Endothelial cell of umbilical vein (primary cell): ENCODE measurements at regions not wholly inside any gene's neighbourhood (a gene's known extent, or its start where the extent isn't known, plus 50 kb on each side); places are given as distances from the start of the nearest gene placed in this dataset.
"Not testable (repeated sequence)": the region's sequence is repeated elsewhere in the genome, so short reads cannot be mapped to it uniquely, and the experiment has no call there.

Experiments used
- BruUV-seq: library from RNA; stranded (reverse); fragments of 400-500 nt; replicated peaks from 2 replicates; lab custom pipeline; 2021; lab: Mats Ljungman, UMichigan
- CTCF ChIA-PET: fragments of 300-600, 350-600 bp; sonication (Branson Sonifier 250); formaldehyde crosslinking; loops from one replicate; lab custom pipeline; 2021; ENCODE audit warnings: antibody characterized with exemption, inconsistent platforms; lab: Charles Lee
- POLR2A ChIA-PET: fragments of 300-600, 350-600 bp; sonication (Branson Sonifier 250); formaldehyde crosslinking; loops from one replicate; lab custom pipeline; 2021; ENCODE audit warnings: antibody characterized with exemption, inconsistent platforms; lab: Charles Lee
- DNase-seq: peaks from one replicate; pipeline ENCODE4 v3.0.0-alpha.2; 2011; ENCODE audit warnings: low read depth, low spot score
- FAIRE-seq: peaks from 2 replicates; lab custom pipeline; 2011; peaks lifted over from hg19 to GRCh38; lab: Jason Lieb, UNC
- H2AFZ ChIP-seq: 2 replicates; pipeline ENCODE4 v1.6.0; 2012; ENCODE audit warnings: low read depth, low read length, control low read depth, inconsistent platforms
- H3K27ac ChIP-seq: 2 replicates; pipeline ENCODE4 v1.5.1; 2011; ENCODE audit warnings: low read depth, mild to moderate bottlenecking, control low read depth, low read length, moderate library complexity; ENCODE audit not compliant: insufficient read depth
- H3K27me3 ChIP-seq, 2 experiments: 2 replicates each; pipeline versions ENCODE4 v1.6.0 to v1.6.1; 2011; ENCODE audit warnings: low read length in 2 of 2, mixed read lengths in 1 of 2; ENCODE audit not compliant: control insufficient read depth in 2 of 2, insufficient read depth in 2 of 2
- H3K36me3 ChIP-seq, 2 experiments: 2 replicates in 1 of 2; 3 replicates in 1 of 2; pipeline ENCODE4 v1.5.1; 2011; ENCODE audit warnings: low read length in 2 of 2, mild to moderate bottlenecking in 1 of 2, moderate library complexity in 1 of 2; ENCODE audit not compliant: control insufficient read depth in 2 of 2, insufficient read depth in 2 of 2; ENCODE audit errors: extremely low read depth in 1 of 2
- H3K4me1 ChIP-seq: 3 replicates; pipeline ENCODE4 v1.5.1; 2011; ENCODE audit warnings: mild to moderate bottlenecking, low read length; ENCODE audit not compliant: control insufficient read depth, insufficient read depth; ENCODE audit errors: extremely low read depth
- H3K4me2 ChIP-seq: 2 replicates; pipeline ENCODE4 v1.6.1; 2011; ENCODE audit warnings: low read length, control low read depth, mixed read lengths; ENCODE audit not compliant: insufficient read depth
- H3K4me3 ChIP-seq, 3 experiments: fragments of 200-600 bp in 1 of 3; sonication (generic), shearing (Covaris generic) in 1 of 3; replicated peaks in 1 of 3; 2 replicates each; pipeline ENCODE4 v1.5.1; 2011 to 2016; ENCODE audit warnings: control low read depth in 3 of 3, low read length in 3 of 3, mild to moderate bottlenecking in 2 of 3, inconsistent platforms in 1 of 3, low read depth in 1 of 3, moderate library complexity in 1 of 3; ENCODE audit not compliant: insufficient read depth in 1 of 3
- H3K79me2 ChIP-seq: 2 replicates; pipeline ENCODE4 v1.6.0; 2012; ENCODE audit warnings: low read length, inconsistent platforms; ENCODE audit not compliant: control insufficient read depth, insufficient read depth
- H3K9ac ChIP-seq: replicated peaks from 2 replicates; pipeline ENCODE3; 2011; ENCODE audit warnings: low read length, control low read depth; ENCODE audit not compliant: insufficient read depth; ENCODE audit errors: extremely low read depth
- H3K9me1 ChIP-seq: replicated peaks from 3 replicates; pipeline ENCODE4 v1.6.0; 2011; ENCODE audit warnings: mild to moderate bottlenecking, low read length; ENCODE audit not compliant: control insufficient read depth, insufficient read depth; ENCODE audit errors: extremely low read depth
- H3K9me3 ChIP-seq: replicated peaks from 2 replicates; pipeline ENCODE4 v1.5.1; 2012; ENCODE audit warnings: low read length, inconsistent platforms; ENCODE audit not compliant: control insufficient read depth, insufficient read depth
- H4K20me1 ChIP-seq: replicated peaks from 2 replicates; pipeline ENCODE3; 2011; ENCODE audit warnings: mild to moderate bottlenecking, low read length; ENCODE audit not compliant: control insufficient read depth, insufficient read depth; ENCODE audit errors: extremely low read depth
- CTCF ChIP-seq, 2 donors: IDR thresholded peaks; 1 replicate in 1 of 2; 2 replicates in 1 of 2; pipeline ENCODE4 v1.5.1; 2011; ENCODE audit warnings: low read length in 2 of 2, mild to moderate bottlenecking in 2 of 2, moderate library complexity in 2 of 2, control low read depth in 1 of 2, inconsistent platforms in 1 of 2, low read depth in 1 of 2; ENCODE audit not compliant: insufficient read depth in 1 of 2; ENCODE audit errors: extremely low read depth in 1 of 2
- EZH2 ChIP-seq: IDR thresholded peaks from 2 replicates; pipeline ENCODE4 v1.6.1; 2012; ENCODE audit warnings: borderline replicate concordance, low read depth, mild to moderate bottlenecking, moderate library complexity, low read length, inconsistent platforms; ENCODE audit not compliant: severe bottlenecking
- FOS ChIP-seq: IDR thresholded peaks from 2 replicates; pipeline ENCODE4 v1.6.1; 2011; ENCODE audit warnings: mild to moderate bottlenecking, low read length, moderate library complexity, borderline replicate concordance; ENCODE audit not compliant: insufficient read depth
- GATA2 ChIP-seq: IDR thresholded peaks from 2 replicates; pipeline ENCODE4 v1.7.0; 2011; ENCODE audit warnings: low read depth, mild to moderate bottlenecking, moderate library complexity, mixed read lengths, low read length; ENCODE audit not compliant: insufficient read length, insufficient read depth
- JUN ChIP-seq: IDR thresholded peaks from 2 replicates; pipeline ENCODE4 v1.6.1; 2011; ENCODE audit warnings: borderline replicate concordance, low read depth; ENCODE audit not compliant: insufficient read length, insufficient read depth
- MYC ChIP-seq: IDR thresholded peaks from one replicate; pipeline ENCODE4 v1.6.1; 2011; ENCODE audit warnings: mild to moderate bottlenecking, low read depth, low read length
- POLR2A ChIP-seq: IDR thresholded peaks from 2 replicates; pipeline ENCODE4 v1.6.1; 2012; ENCODE audit warnings: low read depth, mild to moderate bottlenecking, control low read depth, low read length
- POLR2AphosphoS5 ChIP-seq: IDR thresholded peaks from 2 replicates; pipeline ENCODE4 v1.6.1; 2012; ENCODE audit warnings: low read depth, mild to moderate bottlenecking, control low read depth, low read length, moderate library complexity; ENCODE audit not compliant: insufficient read depth
- dilution Hi-C: fragments of 300-500 bp; cut with MboI; formaldehyde crosslinking; loops from one replicate; pipeline ENCODE4 v1.15.0; 2019; ENCODE audit warnings: low sequenced_read_pairs; ENCODE audit not compliant: extremely low pct_ligation_motif_present
- intact Hi-C: fragments of 100-400 bp; cut with micrococcal nuclease; formaldehyde crosslinking; loops from one replicate; pipeline ENCODE4 v1.10.0; 2022

DNA sequence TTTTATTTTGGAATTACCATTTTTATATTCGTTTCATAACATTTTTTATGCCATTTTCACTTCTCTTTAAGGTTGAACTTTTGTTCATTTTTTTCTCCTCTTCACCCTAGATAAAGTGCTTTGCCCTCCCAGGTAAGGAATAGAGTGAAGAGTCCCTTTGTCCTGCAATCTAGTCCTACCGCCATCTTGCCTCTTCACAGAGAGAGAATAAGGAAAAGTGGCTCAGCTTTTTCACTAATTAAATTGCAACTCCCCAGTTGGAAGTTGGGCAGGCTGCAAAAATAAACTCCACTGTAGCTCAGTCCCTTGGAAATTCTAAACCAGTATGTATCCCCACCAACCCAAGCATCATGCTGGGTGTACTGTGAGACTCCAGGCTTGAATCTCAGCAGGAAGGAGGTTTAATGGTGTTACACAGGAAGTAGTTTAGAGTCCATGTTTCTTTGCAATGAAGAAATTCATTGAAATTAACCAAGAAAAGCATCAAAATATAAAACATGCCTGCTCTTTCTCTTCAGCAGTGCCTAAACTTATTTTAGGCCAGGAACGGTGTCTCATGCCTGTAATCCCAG lies 60.3 kb upstream of the PCSK1 start:
- H2AFZ ChIP-seq, result no peak overlapping the region
- intact Hi-C loops, result no loop called here
- no peak for TF ChIP-seq MYC
- no peak for TF ChIP-seq GATA2
- no peak for TF ChIP-seq EZH2
- TF ChIP-seq JUN, result no peak
- no peak for TF ChIP-seq CTCF (IDR thresholded peaks at IDR 0.05; ENCODE audit: extremely low read depth in 1 of 2, insufficient read depth in 1 of 2, low read depth in 1 of 2, low read length in 2 of 2)
- no peak for TF ChIP-seq POLR2AphosphoS5
- TF ChIP-seq FOS, result no peak
- TF ChIP-seq POLR2A, result no peak
- H3K27ac ChIP-seq, result no peak overlapping the region
- H3K4me2 ChIP-seq, result no peak overlapping the region
- H3K4me1 ChIP-seq, result no peaks in the 10 kb centered on the region
- no peak for FAIRE-seq
- BruUV-seq, result no TSS peak
- H3K27me3 ChIP-seq, result no peaks in the 10 kb centered on the region
- dilution Hi-C loops, result no loop called here
- no peak overlapping the region for H3K9ac ChIP-seq
- POLR2A ChIA-PET, result no interaction called here
- no peaks in the 10 kb centered on the region for H3K9me3 ChIP-seq
- no peak for DNase-seq
- H3K9me1 ChIP-seq, result no peaks in the 10 kb centered on the region
- CTCF ChIA-PET, result interaction anchor here (0.7 to 1.3 kb wide), 5 partner anchors 11 to 665 kb away, joined by 3 to 4 read pairs (median 3); no protein-coding TSS in a partner anchor
- no peaks in the 10 kb centered on the region for H4K20me1 ChIP-seq
- no peaks in the 10 kb centered on the region for H3K36me3 ChIP-seq
- H3K4me3 ChIP-seq, result no peak overlapping the region
- no peaks in the 10 kb centered on the region for H3K79me2 ChIP-seq

- H3K9ac ChIP-seq, POLR2A ChIA-PET, BruUV-seq, H2AFZ ChIP-seq, H3K9me1 ChIP-seq, CTCF ChIA-PET, H3K27me3 ChIP-seq, H4K20me1 ChIP-seq, H3K4me3 ChIP-seq, DNase-seq, H3K27ac ChIP-seq, H3K36me3 ChIP-seq, H3K4me1 ChIP-seq, FAIRE-seq, dilution Hi-C loops, H3K4me2 ChIP-seq, intact Hi-C loops, H3K79me2 ChIP-seq, H3K9me3 ChIP-seq: not testable (repeated sequence)
These were observed 62.4 kb upstream of the PCSK1 start for GRCh38 chr5:96495412-96495811.

DNA sequence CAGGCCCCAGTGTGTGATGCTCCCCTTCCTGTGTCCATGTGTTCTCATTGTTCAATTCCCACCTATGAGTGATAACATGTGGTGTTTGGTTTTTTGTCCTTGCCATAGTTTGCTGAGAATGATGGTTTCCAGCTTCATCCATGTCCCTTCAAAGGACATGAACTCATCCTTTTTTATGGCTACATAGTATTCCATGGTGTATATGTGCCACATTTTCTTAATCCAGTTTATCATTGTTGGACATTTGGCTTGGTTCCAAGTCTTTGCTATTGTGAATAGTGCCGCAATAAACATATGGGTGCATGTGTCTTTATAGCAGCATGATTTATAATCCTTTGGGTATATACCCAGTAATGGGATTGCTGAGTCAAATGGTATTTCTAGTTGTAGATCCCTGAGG lies 64.0 kb upstream of the PCSK1 start:
- H3K4me2 ChIP-seq, H3K9ac ChIP-seq, H2AFZ ChIP-seq, H4K20me1 ChIP-seq, H3K27me3 ChIP-seq, POLR2A ChIA-PET, H3K4me3 ChIP-seq, H3K4me1 ChIP-seq, FAIRE-seq, H3K9me1 ChIP-seq, BruUV-seq, dilution Hi-C loops, H3K79me2 ChIP-seq, H3K27ac ChIP-seq, H3K9me3 ChIP-seq, CTCF ChIA-PET, intact Hi-C loops, DNase-seq, H3K36me3 ChIP-seq: not testable (repeated sequence)
